Dermis microvascular lymphatic vessel endothelial cell (primary cell): ENCODE measurements at regions not wholly inside any gene's neighbourhood (a gene's known extent, or its start where the extent isn't known, plus 50 kb on each side); places are given as distances from the start of the nearest gene placed in this dataset.

ENCODE experiments used
- DNase-seq, 2 donors: peaks; one replicate each; pipeline versions ENCODE4 v3.0.0 to v3.0.0-alpha.2; 2010; ENCODE audit warnings: low read depth in 2 of 2

DNA sequence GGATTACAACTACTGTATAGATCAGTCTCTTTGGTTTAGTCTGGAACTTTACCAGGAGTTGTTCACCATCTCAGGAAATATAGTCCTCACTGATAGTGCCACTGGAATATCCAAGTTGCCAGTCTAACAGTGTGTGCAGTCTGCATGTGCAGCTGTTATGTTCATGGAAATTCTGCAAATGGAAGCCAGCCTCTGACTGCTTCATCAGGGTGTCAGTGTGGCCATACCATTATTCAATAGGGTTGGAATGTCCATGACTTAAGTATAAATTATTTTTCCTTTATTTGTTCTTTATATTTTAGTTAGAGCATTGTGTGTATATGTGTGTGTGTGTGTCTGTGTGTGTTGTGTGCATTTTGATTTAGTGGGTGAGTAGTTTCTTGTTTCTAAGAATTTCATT lies 51.8 kb downstream of the C11orf96 start:
- no peak for DNase-seq

DNA sequence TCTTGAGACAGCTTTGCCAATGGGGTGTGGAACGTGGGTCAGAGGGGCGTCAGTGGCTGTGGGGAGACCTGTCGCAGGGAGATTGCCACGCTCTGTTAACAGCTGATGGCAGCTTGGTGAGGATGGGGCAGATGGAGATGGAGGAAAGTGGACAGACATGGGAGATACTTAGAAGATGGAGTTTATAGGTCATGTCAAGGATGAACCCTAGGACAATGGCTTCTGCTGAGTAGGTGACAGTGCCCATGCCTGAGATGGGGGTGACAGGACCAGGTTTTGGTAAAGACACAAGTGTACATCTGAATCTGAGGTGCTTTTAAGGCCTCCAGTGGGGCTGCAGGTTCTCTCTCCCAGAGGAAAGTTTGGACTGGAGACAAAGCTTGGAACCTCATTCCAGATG lies 51.5 kb upstream of the ACCSL start:
- no peak for DNase-seq

DNA sequence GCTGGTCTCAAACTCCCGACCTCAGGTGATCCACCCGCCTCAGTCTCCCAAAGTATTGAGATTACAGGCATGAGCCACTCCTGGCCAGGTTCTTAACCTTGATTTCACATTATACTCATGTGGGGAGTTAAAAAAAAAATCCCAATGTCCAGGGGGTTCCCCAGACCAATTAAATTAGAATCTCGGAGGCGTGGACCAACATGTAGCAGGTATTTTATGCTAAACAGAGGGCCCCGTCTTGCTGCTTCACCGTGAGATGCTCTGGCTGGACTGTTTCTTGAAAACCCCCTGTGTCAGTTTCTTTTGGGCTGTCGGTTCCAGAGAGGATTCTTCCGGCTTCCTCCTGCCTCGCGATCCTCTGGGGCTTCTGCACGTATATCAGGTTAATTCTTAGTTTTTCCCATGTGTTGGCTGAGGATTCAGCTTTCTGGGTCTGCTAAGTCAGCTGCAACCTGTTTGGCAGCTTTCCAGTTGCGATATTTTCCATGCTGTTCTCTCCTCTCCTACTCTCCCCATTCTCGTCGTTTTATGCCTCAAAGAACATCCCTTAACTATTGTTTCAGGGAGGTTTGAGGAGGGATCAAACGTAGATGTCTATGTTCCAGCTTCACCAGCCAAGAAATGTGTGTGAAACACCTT lies 50.6 kb upstream of the ACCSL start:
- DNase-seq = peak; percentile 33 to 65
